ENCODE measurements at regions not wholly inside any gene's neighbourhood (a gene's known extent, or its start where the extent isn't known, plus 50 kb on each side); places are given as distances from the start of the nearest gene placed in this dataset.

GRCh38 chr4:163967710-163968109 lies 473.2 kb downstream of the TMA16 start:
- H3K4me1 ChIP-seq (replicated peaks in 1 of 4; ENCODE audit: control insufficient read depth in 3 of 4, insufficient read depth in 4 of 4, low read length in 3 of 4): no peaks in the 10 kb centered on the region
- no peaks in the 10 kb centered on the region for H3K79me1 ChIP-seq (ENCODE audit: low read depth, low read length)
- no peak overlapping the region for H2BK120ac ChIP-seq (replicated peaks; ENCODE audit: low read depth, low read length)
- H2BK20ac ChIP-seq (ENCODE audit: low read length): no peak overlapping the region
- no peaks in the 10 kb centered on the region for H3K36me3 ChIP-seq (ENCODE audit: control insufficient read depth in 2 of 4, insufficient read depth in 4 of 4, low read length in 3 of 4)
- no peak overlapping the region for H2AFZ ChIP-seq (ENCODE audit: low read length)
- H3K27me3 ChIP-seq (replicated peaks in 1 of 4; ENCODE audit: control insufficient read depth in 3 of 4, extremely low read depth in 1 of 4, insufficient read depth in 3 of 4, low read length in 3 of 4): no peaks in the 10 kb centered on the region
- no peak overlapping the region for H2BK12ac ChIP-seq (ENCODE audit: low read depth, low read length)
- no peaks in the 10 kb centered on the region for H3K9me3 ChIP-seq (ENCODE audit: insufficient read depth in 2 of 2, low read depth in 1 of 2, low read length in 1 of 2)
- no peak overlapping the region for H4K5ac ChIP-seq (ENCODE audit: insufficient read length, low read depth, low read length)
- H2BK15ac ChIP-seq (ENCODE audit: low read length): no peak overlapping the region
- WGBS, 2 experiments (ENCODE audit: extremely low coverage in 1 of 2, insufficient coverage in 1 of 2, insufficient read length in 1 of 2, insufficient replicate concordance in 2 of 2, low coverage in 1 of 2, low lambda C conversion rate in 2 of 2, missing lambda C conversion rate in 1 of 2): 89% methylated on average over 1 of the region's 1 CpG; no CpG with 5 or more reads in 1 of the 2 experiments
- no peak overlapping the region for H3K4me2 ChIP-seq (ENCODE audit: insufficient read depth in 1 of 2, low read depth in 2 of 2, low read length in 2 of 2)
- H4K20me1 ChIP-seq (replicated peaks in 1 of 2; ENCODE audit: control insufficient read depth in 1 of 2, insufficient read depth in 2 of 2, low read length in 2 of 2): no peaks in the 10 kb centered on the region
- CTCF ChIA-PET (ENCODE audit: partially characterized antibody): interaction anchor here (0.5 to 1.8 kb wide), 2 partner anchors 11 to 780 kb away, joined by 3 to 8 read pairs; no protein-coding TSS in a partner anchor
- H3K4me3 ChIP-seq (ENCODE audit: extremely low read depth in 1 of 4, insufficient read depth in 2 of 4, low read depth in 3 of 4, low read length in 4 of 4): no peak overlapping the region
- H3K23me2 ChIP-seq (ENCODE audit: low read depth, low read length): no peaks in the 10 kb centered on the region
- FAIRE-seq (no peak), DNase-seq (ENCODE audit: low read depth in 1 of 2, low spot score in 2 of 2) (no peak)
- H3K56ac ChIP-seq (replicated peaks; ENCODE audit: insufficient read length, low read depth, low read length): no peak overlapping the region
- no peak overlapping the region for H3K27ac ChIP-seq (ENCODE audit: low read depth, low read length)
- H3K79me2 ChIP-seq (ENCODE audit: control insufficient read depth in 1 of 2, insufficient read depth in 2 of 2, low read length in 2 of 2): no peaks in the 10 kb centered on the region
- H4K91ac ChIP-seq (replicated peaks; ENCODE audit: insufficient read length, low read length): no peak overlapping the region
- no peak overlapping the region for H3K9ac ChIP-seq (replicated peaks in 1 of 4; ENCODE audit: extremely low read depth in 1 of 4, low read depth in 3 of 4, low read length in 3 of 4)
- no peak overlapping the region for H4K8ac ChIP-seq (ENCODE audit: extremely low read depth, insufficient read depth, low read length)
- no peak overlapping the region for H3K14ac ChIP-seq (ENCODE audit: insufficient read length)
- H2BK5ac ChIP-seq (ENCODE audit: low read depth, low read length): no peak overlapping the region
- no peak overlapping the region for H3K23ac ChIP-seq (ENCODE audit: insufficient read length)
- no peak overlapping the region for H3K18ac ChIP-seq (ENCODE audit: extremely low read depth, low read length)
- POLR2A ChIA-PET (ENCODE audit: partially characterized antibody): no interaction called here
- no peak overlapping the region for H3K4ac ChIP-seq (replicated peaks; ENCODE audit: insufficient read length, low read depth, low read length)
- no peak overlapping the region for H2AK5ac ChIP-seq (ENCODE audit: low read depth, low read length)
- TF ChIP-seq CHD7 (IDR thresholded peaks at IDR 0.05; ENCODE audit: insufficient replicate concordance, low read length): no peak

All from H1 (cell line).